ENCODE measurements at regions not wholly inside any gene's neighbourhood (a gene's known extent, or its start where the extent isn't known, plus 50 kb on each side); places are given as distances from the start of the nearest gene placed in this dataset.
A peak's percentile ranks its signal among the peaks of the same experiment; 100 is the strongest.

DNA sequence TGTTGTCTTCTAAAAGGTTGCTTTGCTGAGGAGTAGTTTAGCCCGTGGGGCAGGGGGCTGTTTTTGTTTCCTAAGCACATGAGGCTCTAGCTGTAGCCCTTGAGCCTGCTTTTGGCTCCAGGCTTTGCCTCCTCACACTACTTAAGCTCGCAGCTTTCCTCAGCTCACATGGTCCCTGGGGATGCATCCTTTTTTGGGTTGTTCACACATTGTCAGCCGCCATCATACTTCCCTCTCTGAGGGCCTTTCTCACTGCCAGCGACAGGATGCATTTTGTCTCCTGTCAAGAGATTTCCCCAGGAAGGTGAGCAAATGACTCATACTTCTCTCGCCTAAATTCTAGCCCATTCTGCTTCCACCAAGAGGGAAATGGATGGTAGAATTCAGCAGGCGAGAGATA, 279.5 kb upstream of the PKDCC start:
- H3K27ac ChIP-seq: no peak overlapping the region
- intact Hi-C loops (cut with micrococcal nuclease; ENCODE audit: unreplicated experiment): no loop called here
- no peaks in the 10 kb centered on the region for H3K9me2 ChIP-seq (ENCODE audit: insufficient read depth)
- BruUV-seq (replicated peaks): no TSS peak
- no peaks in the 10 kb centered on the region for H3F3A ChIP-seq (ENCODE audit: insufficient read depth, low read depth)
- H2AFZ ChIP-seq: no peak overlapping the region
- no peak overlapping the region for H3K4me3 ChIP-seq
- H3K4me2 ChIP-seq: no peak overlapping the region
- CTCF ChIA-PET: no interaction called here
- H3K36me3 ChIP-seq (ENCODE audit: low read depth): no peaks in the 10 kb centered on the region
- TF ChIP-seq, protein P1, sequence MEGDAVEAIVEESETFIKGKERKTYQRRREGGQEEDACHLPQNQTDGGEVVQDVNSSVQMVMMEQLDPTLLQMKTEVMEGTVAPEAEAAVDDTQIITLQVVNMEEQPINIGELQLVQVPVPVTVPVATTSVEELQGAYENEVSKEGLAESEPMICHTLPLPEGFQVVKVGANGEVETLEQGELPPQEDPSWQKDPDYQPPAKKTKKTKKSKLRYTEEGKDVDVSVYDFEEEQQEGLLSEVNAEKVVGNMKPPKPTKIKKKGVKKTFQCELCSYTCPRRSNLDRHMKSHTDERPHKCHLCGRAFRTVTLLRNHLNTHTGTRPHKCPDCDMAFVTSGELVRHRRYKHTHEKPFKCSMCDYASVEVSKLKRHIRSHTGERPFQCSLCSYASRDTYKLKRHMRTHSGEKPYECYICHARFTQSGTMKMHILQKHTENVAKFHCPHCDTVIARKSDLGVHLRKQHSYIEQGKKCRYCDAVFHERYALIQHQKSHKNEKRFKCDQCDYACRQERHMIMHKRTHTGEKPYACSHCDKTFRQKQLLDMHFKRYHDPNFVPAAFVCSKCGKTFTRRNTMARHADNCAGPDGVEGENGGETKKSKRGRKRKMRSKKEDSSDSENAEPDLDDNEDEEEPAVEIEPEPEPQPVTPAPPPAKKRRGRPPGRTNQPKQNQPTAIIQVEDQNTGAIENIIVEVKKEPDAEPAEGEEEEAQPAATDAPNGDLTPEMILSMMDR (conservative IDR thresholded peaks at IDR 0.05): no peak
- no peak for TF ChIP-seq EZH2 (IDR thresholded peaks at IDR 0.05; ENCODE audit: low read depth)
- no peaks in the 10 kb centered on the region for H4K20me1 ChIP-seq (ENCODE audit: insufficient read depth)
- no peaks in the 10 kb centered on the region for H3K79me2 ChIP-seq (ENCODE audit: low read depth)
- no peaks in the 10 kb centered on the region for H3K4me1 ChIP-seq (replicated peaks; ENCODE audit: insufficient read depth)
- no peaks in the 10 kb centered on the region for H3K9me3 ChIP-seq (ENCODE audit: insufficient read depth, low read depth)
- DNase-seq: no peak
- peaks cover 40% of the 10 kb centered on the region for H3K27me3 ChIP-seq (ENCODE audit: insufficient read depth, low read depth)
- POLR2A ChIA-PET (ENCODE audit: unreplicated experiment): interaction anchor here (0.7 kb wide), 1 partner anchor 17 kb away, joined by 4 read pairs; no protein-coding TSS in a partner anchor

DNA sequence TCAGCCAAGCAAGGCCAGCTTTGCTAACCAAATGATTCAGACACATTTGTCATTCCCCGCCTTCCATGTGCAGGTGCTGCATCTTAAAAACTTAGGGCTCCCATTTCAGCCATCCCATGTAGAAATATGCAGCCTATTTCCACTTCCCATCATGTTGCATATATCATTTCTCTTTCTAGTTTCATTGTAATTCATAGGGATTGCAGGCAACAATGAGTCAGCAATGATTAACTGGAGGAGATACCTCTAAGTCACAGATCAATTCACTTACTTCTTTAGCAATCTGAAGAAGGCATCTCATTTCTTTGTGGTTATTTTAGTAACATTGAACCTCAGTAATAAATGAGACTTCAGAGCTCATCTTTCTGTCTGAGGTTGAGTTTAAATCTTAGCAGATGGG, 276.1 kb upstream of the PKDCC start:
- H3K27ac ChIP-seq: no peak overlapping the region
- TF ChIP-seq EZH2 (IDR thresholded peaks at IDR 0.05; ENCODE audit: low read depth): no peak
- TF ChIP-seq, protein P1 (conservative IDR thresholded peaks at IDR 0.05): no peak
- ChIA-PET POLR2A (ENCODE audit: unreplicated experiment) (no interaction called here), CTCF (no interaction called here)
- no peaks in the 10 kb centered on the region for H3F3A ChIP-seq (ENCODE audit: insufficient read depth, low read depth)
- H2AFZ ChIP-seq: no peak overlapping the region
- no peaks in the 10 kb centered on the region for H3K9me2 ChIP-seq (ENCODE audit: insufficient read depth)
- no peaks in the 10 kb centered on the region for H3K36me3 ChIP-seq (ENCODE audit: low read depth)
- no peak overlapping the region for H3K4me3 ChIP-seq
- no peak overlapping the region for H3K4me2 ChIP-seq
- H3K4me1 ChIP-seq (replicated peaks; ENCODE audit: insufficient read depth): no peaks in the 10 kb centered on the region
- H4K20me1 ChIP-seq (ENCODE audit: insufficient read depth): no peaks in the 10 kb centered on the region
- BruUV-seq (replicated peaks): no TSS peak
- H3K27me3 ChIP-seq (ENCODE audit: insufficient read depth, low read depth): peaks cover 40% of the 10 kb centered on the region
- no peaks in the 10 kb centered on the region for H3K79me2 ChIP-seq (ENCODE audit: low read depth)
- intact Hi-C loops (cut with micrococcal nuclease; ENCODE audit: unreplicated experiment): no loop called here
- H3K9me3 ChIP-seq (ENCODE audit: insufficient read depth, low read depth): no peaks in the 10 kb centered on the region
- DNase-seq: no peak

DNA sequence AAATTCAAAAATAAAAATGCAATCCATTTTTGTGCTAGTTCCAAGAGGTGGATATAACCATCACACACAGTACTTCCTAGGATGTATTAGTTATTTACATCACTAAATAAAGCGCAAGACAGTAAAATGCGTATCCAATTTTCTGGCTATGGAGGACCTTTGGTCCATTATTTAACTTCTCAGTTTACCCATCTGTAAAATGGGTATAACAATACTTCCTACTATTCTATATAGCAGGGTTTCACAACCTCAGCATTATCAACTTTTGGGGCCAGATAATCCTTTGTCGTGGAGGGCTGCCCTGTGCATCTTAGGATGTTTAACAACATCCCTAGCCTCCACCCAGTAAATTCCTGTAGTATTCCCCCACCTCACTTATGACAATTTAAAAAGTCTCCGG, 275.1 kb upstream of the PKDCC start:
- Histone ChIP-seq H3K9me3 (ENCODE audit: insufficient read depth, low read depth) (no peaks in the 10 kb centered on the region), H3F3A (ENCODE audit: insufficient read depth, low read depth) (no peaks in the 10 kb centered on the region), H3K27ac (no peak overlapping the region), H2AFZ (no peak overlapping the region), H3K4me1 (replicated peaks; ENCODE audit: insufficient read depth) (no peaks in the 10 kb centered on the region), H3K36me3 (ENCODE audit: low read depth) (no peaks in the 10 kb centered on the region), H3K79me2 (ENCODE audit: low read depth) (no peaks in the 10 kb centered on the region), H3K4me2 (no peak overlapping the region), H3K27me3 (ENCODE audit: insufficient read depth, low read depth) (peaks cover 42% of the 10 kb centered on the region), H3K9me2 (ENCODE audit: insufficient read depth) (no peaks in the 10 kb centered on the region), H3K4me3 (no peak overlapping the region), H4K20me1 (ENCODE audit: insufficient read depth) (no peaks in the 10 kb centered on the region)
- DNase-seq: peak in 1 of 2 experiments; percentile 28
- ChIA-PET CTCF (no interaction called here), POLR2A (ENCODE audit: unreplicated experiment) (no interaction called here)
- intact Hi-C loops (cut with micrococcal nuclease; ENCODE audit: unreplicated experiment): no loop called here
- no peak for TF ChIP-seq EZH2 (IDR thresholded peaks at IDR 0.05; ENCODE audit: low read depth)
- TF ChIP-seq, protein P1 (conservative IDR thresholded peaks at IDR 0.05): no peak
- BruUV-seq (replicated peaks): no TSS peak

All from PC-9 (cell line).